ENCODE measurements at regions not wholly inside any gene's neighbourhood (a gene's known extent, or its start where the extent isn't known, plus 50 kb on each side); places are given as distances from the start of the nearest gene placed in this dataset.

- no peak overlapping the region for H3K27ac ChIP-seq
- no peak for TF ChIP-seq CTCF (IDR thresholded peaks at IDR 0.05)
- H3K4me1 ChIP-seq, result peaks cover 3% of the 10 kb centered on the region
- H3K4me3 ChIP-seq, result no peak overlapping the region
- DNase-seq, result no peak
- intact Hi-C loops (cut with DNase I), result loop anchor here (10.0 kb wide), 1 partner anchor 384 kb away; no protein-coding TSS in a partner anchor
- no peak for ATAC-seq
- no peaks in the 10 kb centered on the region for H3K36me3 ChIP-seq
- H3K27me3 ChIP-seq, result peaks cover 4% of the 10 kb centered on the region
- no peaks in the 10 kb centered on the region for H3K9me3 ChIP-seq
These were observed 313.5 kb upstream of the MSX2 start for GRCh38 chr5:174410716-174411478.

GRCh38 chr5:174411479-174411819, 312.9 kb upstream of the MSX2 start:
- no peak overlapping the region for H3K4me3 ChIP-seq
- H3K36me3 ChIP-seq, result no peaks in the 10 kb centered on the region
- intact Hi-C loops (cut with DNase I), result loop anchor here (10.0 kb wide), 1 partner anchor 383 kb away; no protein-coding TSS in a partner anchor
- H3K9me3 ChIP-seq, result no peaks in the 10 kb centered on the region
- peaks cover 4% of the 10 kb centered on the region for H3K27me3 ChIP-seq
- ATAC-seq, result no peak
- no peak for DNase-seq
- peaks cover 3% of the 10 kb centered on the region for H3K4me1 ChIP-seq
- no peak for TF ChIP-seq CTCF (IDR thresholded peaks at IDR 0.05)
- no peak overlapping the region for H3K27ac ChIP-seq

GRCh38 chr5:174412374-174412773, 312.0 kb upstream of the MSX2 start:
- no peak for ATAC-seq
- H3K36me3 ChIP-seq, result no peaks in the 10 kb centered on the region
- intact Hi-C loops (cut with DNase I), result loop anchor here (10.0 kb wide), 1 partner anchor 382 kb away; no protein-coding TSS in a partner anchor
- H3K4me1 ChIP-seq, result peaks cover 3% of the 10 kb centered on the region
- TF ChIP-seq CTCF (IDR thresholded peaks at IDR 0.05), result no peak
- no peaks in the 10 kb centered on the region for H3K9me3 ChIP-seq
- peaks cover 4% of the 10 kb centered on the region for H3K27me3 ChIP-seq
- DNase-seq, result no peak
- H3K27ac ChIP-seq, result no peak overlapping the region
- H3K4me3 ChIP-seq, result no peak overlapping the region

GRCh38 chr5:174412941-174413340, 311.4 kb upstream of the MSX2 start:
- Histone ChIP-seq H3K4me3 (no peak overlapping the region), H3K9me3 (no peaks in the 10 kb centered on the region), H3K27ac (no peak overlapping the region), H3K27me3 (no peaks in the 10 kb centered on the region), H3K36me3 (no peaks in the 10 kb centered on the region), H3K4me1 (peaks cover 3% of the 10 kb centered on the region)
- no peak for ATAC-seq
- DNase-seq, result no peak
- TF ChIP-seq CTCF (IDR thresholded peaks at IDR 0.05), result no peak
- intact Hi-C loops (cut with DNase I), result loop anchor here (10.0 kb wide), 1 partner anchor 382 kb away; no protein-coding TSS in a partner anchor

- H3K9me3 ChIP-seq, result no peaks in the 10 kb centered on the region
- H3K4me1 ChIP-seq, result peaks cover 3% of the 10 kb centered on the region
- DNase-seq (no peak), ATAC-seq (no peak)
- TF ChIP-seq CTCF (IDR thresholded peaks at IDR 0.05), result no peak
- no peak overlapping the region for H3K4me3 ChIP-seq
- no peaks in the 10 kb centered on the region for H3K36me3 ChIP-seq
- H3K27me3 ChIP-seq, result no peaks in the 10 kb centered on the region
- intact Hi-C loops (cut with DNase I), result loop anchor here (10.0 kb wide), 1 partner anchor 381 kb away; no protein-coding TSS in a partner anchor
- no peak overlapping the region for H3K27ac ChIP-seq
These were observed 310.6 kb upstream of the MSX2 start for GRCh38 chr5:174413567-174414314.

All from upper lobe of right lung (tissue), 1 donor.